Neuronal stem cell (in vitro differentiated cells): ENCODE measurements at regions not wholly inside any gene's neighbourhood (a gene's known extent, or its start where the extent isn't known, plus 50 kb on each side); places are given as distances from the start of the nearest gene placed in this dataset.

Source experiments
- DNase-seq: peaks from one replicate; pipeline ENCODE4 v3.0.0-alpha.2; 2013; ENCODE audit warnings: low spot score
- H2AFZ ChIP-seq: one replicate; pipeline ENCODE4 v1.6.1; 2013; ENCODE audit warnings: mild to moderate bottlenecking, low read length, inconsistent platforms
- H2AK5ac ChIP-seq: 2 replicates; pipeline ENCODE4 v1.6.1; 2013; ENCODE audit warnings: low read depth, mild to moderate bottlenecking, inconsistent platforms, low read length, moderate library complexity, mixed read lengths
- H2BK120ac ChIP-seq: 2 replicates; pipeline ENCODE4 v1.6.1; 2013; ENCODE audit warnings: low read depth, mild to moderate bottlenecking, inconsistent platforms, low read length, moderate library complexity, mixed read lengths
- H2BK12ac ChIP-seq: one replicate; pipeline ENCODE4 v1.6.1; 2013; ENCODE audit warnings: low read length, inconsistent platforms
- H2BK15ac ChIP-seq: 2 replicates; pipeline ENCODE4 v1.6.1; 2013; ENCODE audit warnings: mild to moderate bottlenecking, low read length, inconsistent platforms, mixed read lengths
- H2BK5ac ChIP-seq: one replicate; pipeline ENCODE4 v1.6.1; 2013; ENCODE audit warnings: inconsistent platforms, mild to moderate bottlenecking, low read length, moderate library complexity
- H3K14ac ChIP-seq: one replicate; pipeline ENCODE4 v1.6.1; 2013; ENCODE audit warnings: low read length, inconsistent platforms
- H3K18ac ChIP-seq: 2 replicates; pipeline ENCODE4 v1.6.1; 2013; ENCODE audit warnings: low read length, inconsistent platforms
- H3K23ac ChIP-seq: 2 replicates; pipeline ENCODE4 v1.6.1; 2013; ENCODE audit warnings: low read depth, mild to moderate bottlenecking, mixed read lengths, low read length, inconsistent platforms; ENCODE audit not compliant: poor library complexity
- H3K27ac ChIP-seq: replicated peaks from 3 replicates; pipeline ENCODE4 v1.5.1; 2013; ENCODE audit warnings: low read length, inconsistent platforms
- H3K27me3 ChIP-seq, 3 experiments: 2 replicates each; pipeline ENCODE4 v1.6.1; 2013; ENCODE audit warnings: low read length in 3 of 3, mild to moderate bottlenecking in 2 of 3, inconsistent platforms in 1 of 3, low read depth in 1 of 3, mixed read lengths in 1 of 3, moderate library complexity in 1 of 3; ENCODE audit not compliant: control insufficient read depth in 3 of 3, insufficient read depth in 3 of 3
- H3K36me3 ChIP-seq, 2 donors: replicated peaks in 1 of 2; 2 replicates each; pipeline ENCODE4 v1.6.1; 2013; ENCODE audit warnings: low read length in 2 of 2; ENCODE audit not compliant: control insufficient read depth in 2 of 2, insufficient read depth in 2 of 2
- H3K4ac ChIP-seq: 2 replicates; pipeline ENCODE4 v1.6.1; 2013; ENCODE audit warnings: inconsistent platforms, mild to moderate bottlenecking, low read length, moderate library complexity
- H3K4me1 ChIP-seq, 2 donors: 1 replicate in 1 of 2; 2 replicates in 1 of 2; pipeline ENCODE4 v1.6.1; 2013; ENCODE audit warnings: low read length in 2 of 2, low read depth in 1 of 2; ENCODE audit not compliant: control insufficient read depth in 2 of 2, insufficient read depth in 1 of 2
- H3K4me2 ChIP-seq: one replicate; pipeline ENCODE4 v1.6.1; 2013; ENCODE audit warnings: mild to moderate bottlenecking, low read length, inconsistent platforms; ENCODE audit not compliant: insufficient read depth, poor library complexity, severe bottlenecking
- H3K4me3 ChIP-seq, 2 donors: 2 replicates each; pipeline ENCODE4 v1.5.1; 2013; ENCODE audit warnings: low read length in 2 of 2, mild to moderate bottlenecking in 2 of 2, inconsistent platforms in 1 of 2, moderate library complexity in 1 of 2
- H3K79me1 ChIP-seq: one replicate; pipeline ENCODE4 v1.6.1; 2013; ENCODE audit warnings: low read depth, mild to moderate bottlenecking, inconsistent platforms, low read length, moderate library complexity
- H3K9ac ChIP-seq: one replicate; pipeline ENCODE4 v1.6.1; 2013; ENCODE audit warnings: mild to moderate bottlenecking, low read depth, low read length, inconsistent platforms; ENCODE audit not compliant: poor library complexity
- H3K9me3 ChIP-seq, 2 donors: replicated peaks in 1 of 2; 2 replicates each; pipeline versions ENCODE3 to v1.6.1; 2013; ENCODE audit warnings: low read length in 2 of 2, mild to moderate bottlenecking in 2 of 2, inconsistent platforms in 1 of 2, low read depth in 1 of 2, mixed read lengths in 1 of 2, moderate library complexity in 1 of 2; ENCODE audit not compliant: control insufficient read depth in 2 of 2, insufficient read depth in 1 of 2
- H4K8ac ChIP-seq: one replicate; pipeline ENCODE4 v1.6.1; 2013; ENCODE audit warnings: low read depth, mild to moderate bottlenecking, inconsistent platforms, low read length, moderate library complexity
- H4K91ac ChIP-seq: one replicate; pipeline ENCODE4 v1.6.1; 2013; ENCODE audit warnings: low read length, low read depth, mild to moderate bottlenecking, inconsistent platforms; ENCODE audit not compliant: poor library complexity
- WGBS, 2 donors: extraction: QIAGEN DNeasy Blood & Tissue Kit; methylation state at CpG; one replicate each; pipeline ENCODE4 v1.1.7; 2013; ENCODE audit warnings: missing lambda C conversion rate in 2 of 2, mixed read lengths in 1 of 2; ENCODE audit not compliant: insufficient read length in 2 of 2, insufficient replicate concordance in 1 of 2; ENCODE audit errors: extremely low coverage in 2 of 2; 5-methylcytosine and 5-hydroxymethylcytosine counted together

DNA sequence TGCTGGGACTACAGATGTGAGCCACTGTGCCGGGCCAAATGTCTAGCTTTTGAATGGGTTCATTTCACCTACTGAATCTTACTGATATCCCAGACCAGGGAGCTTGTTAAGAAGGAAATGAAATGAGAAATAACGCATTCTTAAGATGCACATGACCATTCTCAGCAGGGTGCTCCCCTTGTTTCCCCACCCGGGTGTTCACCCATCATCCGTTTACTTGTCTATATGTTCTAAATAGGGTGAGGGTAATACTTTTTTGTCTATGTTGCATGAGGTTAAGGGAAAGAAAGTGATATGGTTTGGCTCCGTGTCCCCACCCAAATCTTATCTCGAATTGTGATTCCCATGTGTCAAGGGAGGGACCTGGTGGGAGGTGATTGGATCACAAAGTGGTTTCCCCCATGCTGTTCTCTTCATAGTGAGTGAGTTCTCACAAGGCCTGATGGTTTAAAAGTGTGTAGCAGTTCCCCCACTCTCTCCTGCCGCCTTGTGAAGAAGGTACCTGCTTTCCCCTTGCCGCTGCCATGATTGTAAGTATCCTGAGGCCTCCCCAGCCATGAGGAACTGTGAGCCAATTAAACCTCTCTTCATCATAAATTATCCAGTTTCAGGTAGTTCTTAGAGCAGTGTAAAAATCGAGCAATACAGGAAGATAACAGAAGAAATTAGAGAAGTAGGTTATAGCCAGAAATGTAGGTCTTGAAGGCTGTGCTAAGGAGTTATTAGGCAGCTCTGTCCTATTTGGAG lies 129.1 kb downstream of the DDX1 start:
- no CpG with 5 or more reads among the region's 9 CpGs for WGBS, 2 donors
- Histone ChIP-seq H3K27ac (no peak overlapping the region), H3K14ac (no peak overlapping the region), H2AFZ (no peak overlapping the region), H3K4me2 (no peak overlapping the region), H3K36me3 (no peaks in the 10 kb centered on the region), H2BK5ac (no peak overlapping the region), H4K91ac (no peak overlapping the region), H2BK12ac (no peak overlapping the region), H3K9ac (no peak overlapping the region), H3K9me3 (peaks cover 0 to 2% of the 10 kb centered on the region in 2 donors), H3K18ac (no peak overlapping the region), H2BK120ac (no peak overlapping the region), H3K4me3 (no peak overlapping the region), H4K8ac (no peak overlapping the region), H3K79me1 (no peaks in the 10 kb centered on the region), H2BK15ac (no peak overlapping the region), H3K4ac (no peak overlapping the region), H3K4me1 (peaks cover 0 to 5% of the 10 kb centered on the region in 2 donors), H3K27me3 (peaks cover 0 to 2% (median 0%) of the 10 kb centered on the region in 3 experiments), H3K23ac (no peak overlapping the region), H2AK5ac (no peak overlapping the region)
- DNase-seq, result no peak

DNA sequence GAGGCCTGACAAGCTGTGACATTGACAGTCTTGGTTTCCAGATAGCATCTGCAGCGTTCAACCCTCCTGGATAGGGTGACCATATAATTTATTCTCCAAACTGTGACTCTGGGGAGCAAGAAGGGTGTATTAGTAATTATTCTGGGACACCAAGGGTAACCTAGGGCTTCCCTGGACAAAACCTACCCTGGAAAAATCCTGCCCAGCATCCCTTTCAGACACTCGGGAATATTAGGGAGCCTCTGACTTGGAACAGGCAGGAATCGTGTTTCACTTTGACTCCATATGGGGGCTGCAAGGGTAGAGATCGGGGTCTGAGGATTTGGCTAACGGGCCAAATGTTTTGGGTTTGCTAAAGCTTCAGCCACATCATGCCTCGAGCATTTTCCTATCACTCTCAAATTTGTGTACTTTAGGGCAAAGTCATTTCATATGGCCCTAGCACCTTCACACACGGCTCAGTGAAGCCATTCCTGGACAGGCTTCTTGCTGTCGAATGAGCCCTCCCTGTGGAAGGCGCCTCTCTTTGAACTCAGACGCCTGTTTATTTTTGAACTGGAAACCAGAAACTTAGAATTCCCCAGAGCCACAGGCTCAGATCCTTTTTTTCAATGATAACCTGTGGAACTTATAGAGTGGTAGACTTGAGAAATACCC lies 129.9 kb downstream of the DDX1 start:
- H3K9ac ChIP-seq, result no peak overlapping the region
- peaks cover 0 to 2% of the 10 kb centered on the region in 2 donors for H3K9me3 ChIP-seq
- H3K4me1 ChIP-seq, result peaks cover 0 to 5% of the 10 kb centered on the region in 2 donors
- H3K4me3 ChIP-seq, result no peak overlapping the region
- no peak overlapping the region for H2AK5ac ChIP-seq
- H3K23ac ChIP-seq, result no peak overlapping the region
- no peaks in the 10 kb centered on the region for H3K36me3 ChIP-seq
- H4K8ac ChIP-seq, result no peak overlapping the region
- no peak overlapping the region for H3K4me2 ChIP-seq
- H3K4ac ChIP-seq, result no peak overlapping the region
- no peak overlapping the region for H2BK120ac ChIP-seq
- H3K18ac ChIP-seq, result no peak overlapping the region
- WGBS, 2 donors, result no CpG with 5 or more reads among the region's 10 CpGs
- no peaks in the 10 kb centered on the region for H3K79me1 ChIP-seq
- peaks cover 0 to 2% (median 0%) of the 10 kb centered on the region in 3 experiments for H3K27me3 ChIP-seq
- H2BK12ac ChIP-seq, result no peak overlapping the region
- H3K14ac ChIP-seq, result no peak overlapping the region
- H2AFZ ChIP-seq, result no peak overlapping the region
- no peak overlapping the region for H3K27ac ChIP-seq
- H2BK5ac ChIP-seq, result no peak overlapping the region
- H2BK15ac ChIP-seq, result no peak overlapping the region
- DNase-seq, result no peak
- no peak overlapping the region for H4K91ac ChIP-seq

DNA sequence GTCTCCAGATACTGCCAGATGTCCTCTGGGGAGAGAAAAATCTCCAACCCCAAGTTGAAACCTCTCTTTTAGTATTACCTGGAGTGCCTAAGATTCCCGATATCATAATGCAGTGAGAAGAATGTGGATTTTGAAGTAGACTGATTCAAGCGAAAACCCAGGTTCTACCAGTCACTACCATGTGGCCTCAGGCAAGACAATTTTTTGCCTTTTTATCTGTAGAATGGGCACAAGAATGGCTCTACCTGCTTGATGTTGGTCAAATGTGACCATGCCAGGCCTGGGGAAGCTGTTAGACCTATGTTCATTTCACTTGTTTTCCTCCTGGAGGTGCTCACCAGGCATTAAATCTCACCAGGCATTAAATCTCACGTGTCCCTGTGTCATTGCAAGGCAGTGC lies 131.3 kb downstream of the DDX1 start:
- Histone ChIP-seq H3K4ac (no peak overlapping the region), H3K4me3 (no peak overlapping the region), H2AFZ (no peak overlapping the region), H3K4me2 (no peak overlapping the region), H3K9me3 (peaks cover 0 to 2% of the 10 kb centered on the region in 2 donors), H3K9ac (no peak overlapping the region), H2BK120ac (no peak overlapping the region), H3K27me3 (peaks cover 0 to 2% (median 0%) of the 10 kb centered on the region in 3 experiments), H3K36me3 (no peaks in the 10 kb centered on the region), H3K79me1 (no peaks in the 10 kb centered on the region), H2BK15ac (no peak overlapping the region), H3K23ac (no peak overlapping the region), H4K91ac (no peak overlapping the region), H3K4me1 (peaks cover 0 to 5% of the 10 kb centered on the region in 2 donors), H3K27ac (no peak overlapping the region), H2BK5ac (no peak overlapping the region), H4K8ac (no peak overlapping the region), H2AK5ac (no peak overlapping the region), H3K14ac (no peak overlapping the region), H2BK12ac (no peak overlapping the region), H3K18ac (no peak overlapping the region)
- WGBS, 2 donors, result no CpG with 5 or more reads among the region's 3 CpGs
- no peak for DNase-seq

DNA sequence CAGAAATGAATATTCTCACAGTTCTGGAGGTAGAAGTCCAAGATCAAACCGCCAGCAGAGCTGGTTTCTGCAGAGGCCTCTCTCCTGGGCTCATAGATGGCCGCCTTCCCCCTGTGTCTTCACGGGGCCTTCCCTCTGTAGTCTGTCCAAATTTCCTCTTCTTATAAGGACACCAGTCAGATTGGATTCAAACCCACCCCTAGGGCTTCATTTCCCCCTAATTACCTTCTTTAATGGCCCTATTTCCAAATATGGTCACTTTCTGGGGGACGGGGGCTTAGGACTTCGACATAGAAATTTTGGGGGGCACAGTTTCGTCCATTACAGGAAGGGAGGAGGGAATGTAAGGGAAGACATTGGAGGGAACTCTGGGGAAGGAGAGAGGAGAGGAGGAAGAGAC lies 132.6 kb downstream of the DDX1 start:
- no peak overlapping the region for H2AFZ ChIP-seq
- no peaks in the 10 kb centered on the region for H3K36me3 ChIP-seq
- H2BK5ac ChIP-seq, result no peak overlapping the region
- H3K27ac ChIP-seq, result no peak overlapping the region
- H2BK15ac ChIP-seq, result no peak overlapping the region
- H2BK120ac ChIP-seq, result no peak overlapping the region
- no peak overlapping the region for H3K18ac ChIP-seq
- no peak for DNase-seq
- peaks cover 4 to 9% of the 10 kb centered on the region in 2 donors for H3K4me1 ChIP-seq
- no peak overlapping the region for H3K4me2 ChIP-seq
- peaks cover 0 to 2% (median 0%) of the 10 kb centered on the region in 3 experiments for H3K27me3 ChIP-seq
- H4K8ac ChIP-seq, result no peak overlapping the region
- no peak overlapping the region for H3K14ac ChIP-seq
- no peak overlapping the region for H2BK12ac ChIP-seq
- no peak overlapping the region for H3K4me3 ChIP-seq
- WGBS, 2 donors, result no CpG with 5 or more reads among the region's 6 CpGs
- no peaks in the 10 kb centered on the region for H3K79me1 ChIP-seq
- H3K4ac ChIP-seq, result no peak overlapping the region
- no peak overlapping the region for H3K9ac ChIP-seq
- H2AK5ac ChIP-seq, result no peak overlapping the region
- H4K91ac ChIP-seq, result no peak overlapping the region
- peaks cover 0 to 2% of the 10 kb centered on the region in 2 donors for H3K9me3 ChIP-seq
- no peak overlapping the region for H3K23ac ChIP-seq
